Amniotic epithelial cell (primary cell): ENCODE measurements at regions not wholly inside any gene's neighbourhood (a gene's known extent, or its start where the extent isn't known, plus 50 kb on each side); places are given as distances from the start of the nearest gene placed in this dataset.

Source experiments
- DNase-seq: peaks from one replicate; pipeline ENCODE4 v3.0.0-alpha.2; 2010; ENCODE audit warnings: low read depth

DNA sequence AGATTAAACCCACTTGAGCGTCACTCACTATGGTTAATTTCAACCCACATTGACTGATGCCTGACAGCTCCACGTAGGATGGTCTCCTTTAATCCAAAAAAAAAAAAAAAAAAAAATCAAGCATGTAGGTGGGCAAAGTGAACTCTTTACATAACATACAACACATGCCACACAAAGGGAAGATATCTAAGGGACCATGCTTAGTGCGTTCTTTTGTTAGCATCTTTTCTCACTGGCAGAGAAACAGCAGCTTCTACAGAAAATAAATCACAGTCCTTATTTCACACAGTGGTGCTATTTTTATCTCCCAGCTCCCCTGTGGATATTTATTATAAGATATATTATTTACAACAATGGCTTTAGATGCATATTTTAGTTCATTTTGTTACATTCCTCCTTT is 652.0 kb upstream of the CELF2 start:
- no peak for DNase-seq

DNA sequence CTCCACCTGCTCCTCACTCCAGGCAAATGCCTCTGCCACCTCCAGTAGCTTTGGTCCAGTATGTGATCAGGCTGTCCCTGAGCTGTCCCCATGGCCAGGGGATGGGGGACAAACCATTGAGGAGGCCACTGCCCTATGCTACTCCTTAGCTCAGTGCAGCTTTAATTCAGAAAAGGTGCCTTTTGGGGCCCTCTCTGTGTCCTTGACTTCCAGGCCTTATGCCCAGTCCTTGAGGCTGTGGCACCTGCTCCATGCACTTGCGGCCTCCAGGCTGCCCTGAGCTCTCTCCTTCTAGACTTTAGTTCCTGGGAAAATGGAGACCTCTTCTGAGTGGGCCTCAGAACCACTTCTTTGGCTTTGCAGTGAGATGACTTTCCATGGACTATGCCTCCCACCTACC is 650.8 kb upstream of the CELF2 start:
- no peak for DNase-seq

DNA sequence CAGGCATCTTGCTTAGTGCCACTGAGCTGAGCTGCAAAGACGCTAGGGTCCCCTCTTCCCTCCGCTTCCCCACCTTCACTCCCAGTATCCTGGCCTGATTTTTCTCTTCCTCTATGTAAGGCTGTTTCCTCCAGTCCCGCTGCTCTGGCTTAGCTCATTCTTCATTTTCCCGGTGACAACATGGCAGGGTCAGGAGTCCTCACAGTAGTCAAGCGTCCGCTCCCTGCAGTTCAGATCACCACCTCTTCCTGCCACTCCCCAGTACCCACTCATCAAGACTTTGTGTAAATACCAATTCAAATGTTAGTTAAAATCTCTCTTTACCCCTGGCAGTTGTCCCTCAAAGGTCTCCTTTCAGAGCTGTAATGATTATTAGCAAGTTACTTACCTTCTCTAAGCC is 650.4 kb upstream of the CELF2 start:
- no peak for DNase-seq

DNA sequence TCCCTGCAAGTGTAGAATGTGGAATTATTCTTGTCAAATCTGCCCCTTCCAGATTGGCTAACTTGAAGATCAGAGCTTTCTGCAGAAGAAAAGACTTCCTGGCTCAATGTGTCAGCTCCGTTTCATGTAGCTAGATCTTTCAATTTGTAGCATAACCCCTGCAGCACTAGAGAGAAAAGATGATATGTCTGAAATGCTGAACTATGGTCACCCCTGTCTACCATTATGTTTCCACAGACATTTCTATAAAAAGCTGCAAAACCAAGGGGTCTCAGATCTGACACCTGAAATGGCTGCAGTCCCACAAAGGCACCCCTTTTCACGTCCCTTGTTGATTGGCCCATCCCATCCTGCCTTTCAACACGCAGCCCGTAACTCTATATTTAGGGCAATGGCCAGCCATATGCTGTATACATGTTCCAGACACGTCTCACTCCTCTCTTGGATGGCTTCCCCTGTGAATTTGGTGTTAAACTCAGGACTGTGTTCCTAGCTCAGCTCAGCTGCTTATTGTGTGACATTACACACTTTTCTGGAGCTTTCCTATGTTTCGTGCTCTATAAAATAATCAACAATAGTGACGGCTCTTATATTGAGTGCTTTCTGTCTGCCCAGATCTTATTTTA is 648.6 kb upstream of the CELF2 start:
- DNase-seq, result no peak

DNA sequence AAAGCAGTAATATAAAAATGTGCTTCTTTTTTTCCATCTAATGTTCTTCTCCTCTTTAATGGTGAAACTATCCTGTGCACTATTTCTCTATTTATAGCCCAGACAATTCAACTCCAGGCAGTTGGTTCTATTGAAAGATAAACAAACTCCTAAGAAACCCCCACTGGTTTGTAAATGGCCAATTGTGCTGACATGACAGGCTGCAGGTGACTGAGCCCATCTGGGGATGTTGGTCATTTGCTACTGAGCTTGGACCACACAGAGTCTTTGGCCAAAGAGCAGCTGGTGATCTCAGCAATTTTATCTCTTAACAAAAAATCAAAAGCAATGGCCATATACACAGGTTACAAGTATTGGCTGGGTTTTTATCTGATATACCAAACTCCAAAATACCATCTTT is 631.8 kb upstream of the CELF2 start:
- DNase-seq, result no peak

DNA sequence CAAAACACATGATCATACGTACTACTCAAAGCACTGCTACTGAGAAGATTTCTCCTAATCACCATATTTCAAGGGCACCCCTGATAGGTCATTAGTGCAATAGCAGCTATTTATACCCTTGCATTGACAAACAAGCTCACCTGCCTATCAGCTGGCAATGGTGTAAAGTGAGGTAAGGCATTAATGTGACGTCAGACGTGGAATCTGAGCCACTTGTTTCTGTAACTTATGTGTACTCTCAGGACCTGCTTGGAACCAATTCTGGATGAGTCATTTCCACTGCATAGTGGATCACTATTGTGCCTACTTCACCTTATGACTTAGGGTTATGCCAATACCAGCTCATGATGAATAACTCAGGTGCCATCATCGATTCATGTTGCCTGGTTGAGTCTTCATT is 628.5 kb upstream of the CELF2 start:
- DNase-seq, result no peak

DNA sequence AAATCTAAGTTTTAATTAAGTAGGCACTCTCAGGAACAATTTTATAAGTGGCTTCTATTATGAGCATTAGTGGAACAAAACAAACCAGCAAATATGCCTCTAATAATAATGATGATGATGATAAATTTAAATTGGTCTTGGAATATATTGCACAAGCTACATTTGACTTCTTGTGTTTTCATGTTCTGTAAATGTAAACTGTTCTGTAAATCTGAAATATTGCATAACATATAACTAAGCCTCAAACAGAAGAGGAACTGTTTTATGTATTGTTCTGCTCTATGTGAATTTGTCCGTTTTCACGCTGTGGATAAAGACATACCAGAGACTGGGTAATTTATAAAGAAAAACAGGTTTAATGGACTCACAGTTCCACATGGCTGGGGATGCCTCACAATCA is 625.2 kb upstream of the CELF2 start:
- DNase-seq, result no peak

DNA sequence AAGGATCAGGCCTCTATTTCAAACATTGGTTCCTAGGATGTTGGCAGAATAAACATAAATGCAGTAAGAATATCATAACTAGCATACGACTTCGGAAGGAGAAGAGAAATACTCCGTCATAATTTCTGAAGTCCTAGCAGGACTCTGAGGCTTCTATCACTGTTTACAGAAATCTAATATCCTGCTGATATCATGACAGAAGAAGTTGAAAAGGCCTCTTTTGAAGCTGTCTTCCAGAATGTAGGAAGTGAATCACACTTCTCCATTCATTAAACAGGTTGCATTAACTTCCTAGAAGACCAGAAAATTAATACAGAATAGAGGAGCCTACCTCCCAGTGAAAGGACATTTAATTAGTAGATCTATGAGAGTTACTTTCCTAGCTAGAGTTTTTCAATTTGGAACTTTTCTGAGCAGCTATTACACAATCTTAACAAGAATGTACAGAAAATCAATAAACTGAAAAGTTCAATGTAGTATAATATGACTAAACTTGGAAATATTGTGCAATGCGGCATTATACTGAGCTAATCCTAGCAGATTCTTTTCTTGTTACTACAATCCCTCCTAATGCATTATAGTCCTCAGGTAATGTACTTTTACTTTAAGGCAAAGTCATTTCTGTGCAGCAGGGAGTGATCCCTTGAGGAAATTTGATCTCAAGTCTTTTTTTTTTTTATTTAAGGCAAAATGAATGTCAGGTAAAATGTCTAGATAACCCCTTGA is 622.6 kb upstream of the CELF2 start:
- peak; percentile 24 for DNase-seq

DNA sequence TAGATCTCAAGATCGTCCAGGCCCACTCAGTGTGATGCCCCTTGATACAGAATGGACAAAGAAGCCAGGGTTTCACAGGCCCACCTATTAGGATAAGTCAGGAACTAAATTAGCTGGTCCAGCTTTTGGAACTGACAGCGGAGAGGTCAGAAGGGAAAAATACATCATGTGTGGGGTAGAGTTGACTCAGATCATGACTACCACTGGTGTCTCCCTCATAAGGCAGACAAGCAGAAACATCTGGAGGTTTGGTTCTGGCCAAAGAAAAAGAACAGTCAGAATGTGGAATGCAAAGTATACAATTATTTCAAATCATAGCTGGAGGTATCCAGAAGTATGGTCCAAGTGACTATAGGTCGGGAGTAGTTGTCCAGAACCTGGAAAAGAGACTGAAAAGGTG is 621.1 kb upstream of the CELF2 start:
- DNase-seq, result no peak

DNA sequence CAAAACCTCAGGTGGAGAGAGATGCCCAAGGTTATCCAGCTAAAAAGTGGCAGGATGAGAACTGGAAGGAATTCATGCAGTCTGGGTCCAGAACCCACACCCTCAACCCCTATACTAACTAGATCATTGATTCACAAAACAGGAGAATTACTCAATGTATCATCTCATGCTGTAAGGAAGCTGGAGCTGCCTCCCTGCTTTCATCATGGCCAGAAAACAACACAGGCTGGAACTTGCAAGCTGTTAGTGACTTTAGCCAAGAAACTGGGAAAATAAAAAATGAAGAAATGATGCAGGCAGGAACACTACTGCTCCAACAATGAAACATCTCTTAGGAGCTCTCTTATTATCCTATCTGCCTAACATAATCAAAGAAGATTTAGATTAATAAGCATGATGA is 619.8 kb upstream of the CELF2 start:
- no peak for DNase-seq

DNA sequence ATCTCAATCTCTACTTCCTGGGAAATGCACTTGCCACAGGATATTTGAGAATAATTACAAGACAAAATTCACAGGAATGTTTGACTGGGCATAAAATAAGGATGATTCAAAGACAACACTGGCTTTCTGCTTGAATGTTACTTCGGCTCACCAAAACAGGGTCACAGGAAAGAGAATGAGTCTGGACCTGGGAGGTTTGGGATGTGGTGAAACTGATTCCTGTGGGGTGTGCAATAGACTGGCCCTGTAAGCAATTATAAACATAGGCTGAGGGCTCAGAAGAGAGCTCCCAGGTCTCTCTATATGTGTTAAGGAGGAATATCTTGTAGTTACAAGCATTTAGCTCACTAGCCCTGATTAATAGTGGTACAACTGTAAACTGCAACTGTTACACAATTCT is 613.9 kb upstream of the CELF2 start:
- DNase-seq, result no peak

DNA sequence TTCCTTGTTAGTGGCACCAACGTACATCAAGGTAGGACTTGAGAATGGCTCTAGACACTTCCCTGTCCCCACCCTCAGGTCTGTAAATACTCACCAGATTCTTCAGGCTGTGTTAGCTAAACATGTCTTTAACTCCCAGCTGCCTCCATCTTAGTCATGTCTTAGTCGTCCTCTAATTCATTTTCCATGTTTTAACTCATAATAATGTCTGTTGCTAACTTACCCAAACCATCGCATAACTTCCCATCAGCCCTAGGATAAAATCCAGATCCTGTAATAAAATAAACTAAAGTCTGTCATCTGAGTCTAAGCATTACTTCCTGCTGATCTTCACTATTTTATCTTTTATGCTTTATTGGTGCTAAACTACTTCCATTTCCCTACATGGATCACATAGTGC is 600.0 kb upstream of the CELF2 start:
- no peak for DNase-seq

DNA sequence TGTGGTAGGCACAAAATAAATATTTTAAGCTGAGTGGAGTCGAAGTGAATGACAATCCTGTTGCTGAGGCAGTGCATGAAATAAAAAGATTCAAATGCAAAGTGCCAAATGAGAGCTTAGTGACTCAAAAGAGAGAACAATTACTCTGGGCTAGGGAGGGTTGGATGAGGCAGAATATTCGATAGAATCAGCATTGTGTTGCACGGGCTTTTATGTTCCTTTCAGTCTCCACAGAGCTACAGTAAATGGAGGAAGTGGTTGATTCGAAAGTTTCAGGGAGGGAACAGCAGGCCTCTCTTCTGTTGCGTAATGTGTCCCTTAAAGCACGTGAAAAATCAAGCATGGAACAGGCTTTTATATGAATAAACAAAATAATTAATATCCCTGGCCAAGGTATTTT is 599.3 kb upstream of the CELF2 start:
- no peak for DNase-seq

DNA sequence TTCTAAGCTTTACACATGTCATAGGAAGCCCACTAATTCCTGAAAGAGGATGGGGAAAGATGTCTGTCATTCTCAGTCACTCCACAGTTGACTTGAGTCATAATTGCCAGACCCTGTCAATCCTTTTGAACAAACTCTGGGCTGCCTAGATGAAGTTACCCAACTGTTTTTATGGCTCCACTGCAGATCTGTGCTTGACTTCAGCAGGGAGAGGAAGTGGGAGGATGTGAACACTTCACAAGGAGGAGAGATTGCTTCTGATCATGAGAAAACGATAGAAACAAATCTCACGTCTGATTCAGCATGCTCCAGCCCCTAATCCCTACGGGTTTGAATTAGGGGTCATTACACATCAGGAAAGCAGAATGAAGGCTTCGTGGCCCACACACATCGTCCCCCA is 596.6 kb upstream of the CELF2 start:
- no peak for DNase-seq

DNA sequence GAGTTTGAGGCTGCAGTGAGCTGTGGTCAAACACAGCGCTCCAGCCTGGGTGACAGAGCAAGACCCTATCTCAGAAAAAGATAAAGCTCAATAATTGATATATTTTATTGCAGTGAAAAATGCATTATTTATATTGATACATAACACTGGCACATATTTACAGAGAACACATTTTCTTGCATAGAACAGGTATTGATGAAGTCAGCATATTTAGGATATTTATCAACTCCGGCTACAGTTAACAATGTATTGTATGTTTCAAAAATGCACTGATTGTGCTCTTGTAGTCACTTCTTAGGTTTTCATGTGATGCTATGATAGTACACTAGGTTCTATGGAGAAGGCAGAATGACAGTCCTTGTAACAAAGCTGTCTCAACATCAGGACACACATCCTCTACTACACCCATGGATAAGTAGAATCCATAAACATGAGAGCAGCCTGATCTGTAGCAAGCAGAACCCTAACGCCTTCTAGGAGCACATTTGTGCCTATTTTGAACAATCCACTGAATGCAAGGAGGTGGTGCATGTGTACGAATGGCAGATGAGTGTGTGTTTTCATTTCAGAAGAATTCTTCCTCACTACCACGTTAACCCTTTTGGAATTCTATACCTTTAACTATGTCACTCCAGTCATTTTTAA is 586.1 kb upstream of the CELF2 start:
- DNase-seq, result no peak

DNA sequence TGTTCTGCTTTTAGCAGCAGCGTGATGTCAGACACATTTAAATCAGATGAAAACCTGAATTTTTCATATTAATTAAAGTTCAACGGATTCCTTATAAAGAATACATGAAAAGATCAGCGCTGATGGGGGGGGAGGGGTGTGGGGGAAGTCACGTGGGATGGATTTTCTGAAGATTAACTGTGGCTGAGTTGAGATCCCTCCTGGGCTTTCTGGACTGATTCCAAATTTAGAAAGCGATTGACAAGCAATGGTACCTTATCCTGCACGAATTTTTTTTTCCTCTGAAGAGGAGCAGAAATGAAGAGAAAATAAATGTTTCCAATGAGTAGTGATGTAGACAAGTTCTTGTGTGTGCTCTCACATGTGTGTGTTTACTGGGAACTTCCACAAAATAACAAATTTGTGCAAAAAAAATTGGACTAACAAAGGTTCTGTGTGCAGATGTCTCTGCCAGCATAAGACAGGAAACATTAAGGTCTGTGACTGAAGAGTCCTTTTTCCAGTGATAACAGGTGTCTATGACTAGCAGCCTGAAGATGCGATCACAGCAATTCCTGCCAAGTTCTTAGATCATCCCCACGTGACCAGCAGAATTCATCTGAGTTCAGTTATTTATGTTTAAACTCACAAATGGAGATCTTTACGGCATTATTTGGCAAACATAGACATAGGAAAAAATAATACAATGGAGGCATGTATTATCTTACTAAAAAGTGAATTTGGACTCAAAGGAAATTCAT is 585.2 kb upstream of the CELF2 start:
- DNase-seq, result no peak

DNA sequence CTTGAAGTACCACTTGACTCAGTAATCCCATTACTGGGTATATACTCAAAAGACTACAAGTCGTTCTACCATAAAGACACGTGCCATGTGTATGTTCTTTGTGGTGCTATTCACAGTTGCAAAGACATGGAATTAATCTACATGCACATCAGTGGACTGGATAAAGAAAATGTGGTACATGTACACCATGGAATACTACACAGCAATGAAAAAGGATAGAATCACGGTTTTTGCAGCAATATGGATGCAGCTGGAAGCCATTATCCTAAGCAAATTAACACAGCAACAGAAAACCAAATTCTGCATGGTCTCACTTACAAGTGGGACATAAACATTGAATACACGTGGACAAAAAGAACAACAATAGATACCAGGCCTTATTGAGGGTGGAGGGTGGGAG is 583.4 kb upstream of the CELF2 start:
- DNase-seq, result no peak

DNA sequence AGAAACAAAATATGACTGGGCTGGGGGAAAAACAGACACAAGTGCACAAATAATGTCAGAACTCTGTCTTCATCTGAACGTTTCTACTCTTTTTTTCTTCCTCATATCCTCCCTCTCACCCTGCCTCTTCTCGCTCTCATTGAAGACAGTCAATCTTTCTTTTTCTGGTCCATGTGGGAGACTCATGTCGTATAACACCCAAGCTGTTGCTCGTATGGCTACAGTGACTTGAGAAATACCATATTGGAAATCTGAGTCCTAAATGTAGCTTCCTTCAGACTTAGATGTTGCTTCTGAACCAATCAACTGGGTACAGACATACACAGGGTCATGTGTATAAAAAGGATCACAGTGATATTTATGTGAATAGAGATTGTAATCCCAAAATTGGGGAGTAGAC is 579.8 kb upstream of the CELF2 start:
- DNase-seq, result no peak

DNA sequence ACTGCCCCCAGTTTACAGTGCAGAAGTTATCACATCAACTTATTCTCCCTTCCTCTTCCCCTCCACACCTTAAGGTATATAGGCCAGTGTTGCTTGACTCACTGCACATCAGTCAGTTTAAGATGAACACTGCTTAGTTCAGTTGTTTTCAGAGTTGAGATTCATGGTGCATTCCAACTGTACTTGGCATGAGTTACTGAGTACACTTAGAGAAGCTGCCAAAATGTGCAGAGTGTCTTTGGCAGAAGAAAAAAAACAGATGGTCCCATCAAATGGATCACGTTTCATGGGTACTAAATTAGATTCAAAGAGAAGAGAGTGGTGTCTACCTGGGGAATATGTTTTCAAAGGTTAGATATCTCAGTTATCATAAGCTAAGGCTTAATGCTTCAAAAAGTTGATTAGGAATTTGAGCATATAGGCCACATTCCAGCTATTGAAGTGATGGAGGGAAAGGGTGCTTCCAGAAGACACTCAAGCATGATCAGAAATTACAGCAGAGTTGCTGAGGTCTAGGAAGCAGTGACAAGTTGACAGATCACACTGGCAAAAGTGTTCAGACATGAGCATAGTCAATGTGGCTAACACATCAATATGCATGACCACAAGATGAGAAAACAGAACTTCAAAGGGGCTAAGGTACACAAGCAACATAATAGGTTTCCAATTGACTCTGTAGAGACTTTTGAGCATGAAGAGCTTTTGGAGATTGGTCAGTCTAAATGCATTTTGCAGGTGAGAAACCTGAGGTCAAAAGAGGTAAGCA is 579.2 kb upstream of the CELF2 start:
- DNase-seq, result no peak

DNA sequence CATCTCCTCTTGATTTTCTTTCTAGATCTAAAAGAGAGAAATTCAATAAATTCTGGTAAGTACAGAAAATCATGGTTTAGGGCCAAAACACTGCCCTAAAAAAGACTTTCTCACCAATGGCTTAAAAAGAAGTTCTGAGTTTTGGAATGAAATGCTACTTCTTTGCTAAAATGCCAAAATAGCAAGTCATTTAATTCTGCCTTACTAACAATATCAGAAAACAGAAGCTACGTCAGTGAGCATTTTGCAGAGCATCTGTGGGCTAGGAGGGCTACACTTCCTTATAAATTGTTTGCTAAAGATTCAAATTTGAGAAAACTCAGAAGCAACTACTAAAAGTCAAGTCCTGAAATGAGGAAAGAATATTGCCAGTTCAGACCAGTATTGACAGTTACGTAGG is 560.8 kb upstream of the CELF2 start:
- DNase-seq, result no peak

DNA sequence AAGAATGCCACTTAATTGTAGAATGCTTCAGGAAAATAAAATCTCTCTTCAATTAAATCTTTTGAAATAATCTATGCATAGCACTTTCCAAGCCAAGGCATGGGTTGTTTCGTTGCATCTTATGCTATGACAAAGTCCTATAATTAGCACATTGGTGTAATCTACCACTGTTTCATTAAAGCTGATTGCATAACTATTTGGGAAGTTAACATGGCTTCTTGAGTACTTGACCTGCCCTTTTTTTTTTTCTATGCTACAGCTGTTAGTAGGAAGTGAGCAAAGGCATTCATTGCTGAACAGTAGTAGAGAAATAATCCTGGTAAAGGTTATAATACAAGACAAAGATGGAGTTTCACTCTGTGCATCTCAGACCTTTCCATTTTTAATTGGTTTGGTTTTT is 557.2 kb upstream of the CELF2 start:
- no peak for DNase-seq
